Choroid plexus epithelial cell (primary cell): ENCODE measurements at regions not wholly inside any gene's neighbourhood (a gene's known extent, or its start where the extent isn't known, plus 50 kb on each side); places are given as distances from the start of the nearest gene placed in this dataset.

Experiments used
- DNase-seq: peaks from one replicate; pipeline ENCODE4 v3.0.0-alpha.2; 2010; ENCODE audit warnings: low read depth
- H3K4me3 ChIP-seq: 2 replicates; pipeline ENCODE4 v1.5.1; 2011; ENCODE audit warnings: low read depth, mild to moderate bottlenecking, control low read depth, low read length, moderate library complexity
- TF ChIP-seq, protein P1 (sequence below): conservative IDR thresholded peaks from 2 replicates; pipeline ENCODE4 v1.5.1; 2011; ENCODE audit warnings: low read depth, mild to moderate bottlenecking, control low read depth, inconsistent platforms, low read length, moderate library complexity

DNA sequence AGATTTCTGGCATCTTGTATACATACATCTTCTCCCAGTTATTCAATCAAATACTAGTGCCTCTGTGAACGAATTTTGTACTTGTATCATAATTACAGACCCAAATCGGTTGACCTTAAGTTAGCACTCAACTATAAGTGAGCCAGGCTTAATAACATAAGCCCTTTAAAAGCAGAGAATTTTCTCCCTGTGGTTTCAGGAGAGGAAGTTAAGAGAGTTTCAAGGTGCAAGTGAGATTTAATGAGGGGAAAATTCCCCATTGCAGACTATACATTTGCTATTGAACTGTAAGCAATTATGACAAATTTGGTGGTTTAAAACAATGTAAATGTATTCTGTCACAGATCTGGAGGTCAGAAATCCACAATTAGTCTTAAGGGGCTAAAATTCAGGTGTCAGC is 261.9 kb upstream of the NREP start:
- TF ChIP-seq, protein P1, sequence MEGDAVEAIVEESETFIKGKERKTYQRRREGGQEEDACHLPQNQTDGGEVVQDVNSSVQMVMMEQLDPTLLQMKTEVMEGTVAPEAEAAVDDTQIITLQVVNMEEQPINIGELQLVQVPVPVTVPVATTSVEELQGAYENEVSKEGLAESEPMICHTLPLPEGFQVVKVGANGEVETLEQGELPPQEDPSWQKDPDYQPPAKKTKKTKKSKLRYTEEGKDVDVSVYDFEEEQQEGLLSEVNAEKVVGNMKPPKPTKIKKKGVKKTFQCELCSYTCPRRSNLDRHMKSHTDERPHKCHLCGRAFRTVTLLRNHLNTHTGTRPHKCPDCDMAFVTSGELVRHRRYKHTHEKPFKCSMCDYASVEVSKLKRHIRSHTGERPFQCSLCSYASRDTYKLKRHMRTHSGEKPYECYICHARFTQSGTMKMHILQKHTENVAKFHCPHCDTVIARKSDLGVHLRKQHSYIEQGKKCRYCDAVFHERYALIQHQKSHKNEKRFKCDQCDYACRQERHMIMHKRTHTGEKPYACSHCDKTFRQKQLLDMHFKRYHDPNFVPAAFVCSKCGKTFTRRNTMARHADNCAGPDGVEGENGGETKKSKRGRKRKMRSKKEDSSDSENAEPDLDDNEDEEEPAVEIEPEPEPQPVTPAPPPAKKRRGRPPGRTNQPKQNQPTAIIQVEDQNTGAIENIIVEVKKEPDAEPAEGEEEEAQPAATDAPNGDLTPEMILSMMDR, result no peak
- DNase-seq, result no peak
- H3K4me3 ChIP-seq, result no peak overlapping the region

DNA sequence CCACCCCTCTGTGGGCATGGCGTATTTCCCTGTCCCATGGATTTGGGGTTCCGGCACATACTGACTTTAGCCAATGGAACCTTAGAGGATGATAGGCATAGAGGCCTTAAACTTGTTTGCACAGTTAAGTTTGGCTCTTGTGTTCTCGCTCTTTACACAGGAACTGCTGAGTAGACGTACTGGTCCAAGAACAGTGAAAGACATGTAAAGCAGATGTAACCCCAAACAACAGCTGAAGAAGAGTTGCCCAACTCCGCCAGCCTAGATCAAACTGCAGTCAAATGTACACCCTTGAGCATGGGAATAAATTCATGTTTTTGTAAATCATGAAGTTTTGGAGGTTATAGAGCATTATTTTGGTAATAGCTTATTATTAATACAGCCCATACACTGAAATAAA is 260.0 kb upstream of the NREP start:
- H3K4me3 ChIP-seq, result no peak overlapping the region
- TF ChIP-seq, protein P1, result no peak
- DNase-seq, result no peak

DNA sequence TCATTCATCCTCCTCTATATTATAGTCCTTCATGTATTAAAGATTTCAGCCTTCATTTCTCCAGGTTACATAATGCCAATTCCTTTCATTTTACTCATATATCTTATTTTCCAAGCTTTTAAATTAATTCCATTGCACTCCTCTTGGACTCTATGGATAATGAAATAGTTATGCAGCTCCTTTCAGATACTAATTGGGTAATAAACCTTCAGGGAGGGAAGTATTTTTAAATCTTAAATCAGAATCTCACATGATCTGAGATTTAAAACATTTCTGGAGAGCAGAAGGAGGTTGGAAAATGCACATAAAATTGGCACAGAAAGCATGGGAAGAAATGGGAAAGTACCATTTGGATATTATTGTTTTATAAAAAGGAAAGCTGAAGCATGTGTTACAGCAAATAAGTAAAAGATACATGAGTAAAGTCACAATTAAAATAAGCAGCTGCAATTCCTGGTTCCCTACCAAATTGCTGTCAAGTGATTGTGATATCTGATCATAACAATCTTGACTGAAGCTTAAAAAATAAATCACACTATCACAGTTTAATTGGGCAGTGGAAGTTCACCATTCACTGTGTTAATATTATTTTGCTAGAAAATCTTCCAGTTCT is 257.9 kb upstream of the NREP start:
- no peak for DNase-seq
- no peak overlapping the region for H3K4me3 ChIP-seq
- TF ChIP-seq, protein P1, result no peak

DNA sequence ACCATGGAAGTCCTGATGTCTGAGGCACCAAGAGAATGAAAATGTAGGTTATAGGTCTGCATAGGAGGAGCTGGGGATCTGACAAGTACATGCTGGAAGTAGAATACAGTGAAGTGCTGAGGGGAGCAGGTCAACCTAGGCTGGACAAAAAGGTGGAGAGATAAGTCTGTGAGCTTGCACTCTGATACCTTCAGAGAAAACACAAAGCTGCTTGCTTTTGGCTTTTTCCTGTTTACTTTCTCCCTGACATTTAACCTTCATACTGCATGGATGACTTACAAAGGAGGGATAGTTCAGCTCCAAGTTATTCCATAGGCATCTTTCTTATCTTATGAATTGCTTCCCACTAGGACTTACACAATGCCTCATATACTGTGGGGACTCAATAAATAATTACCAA is 256.7 kb upstream of the NREP start:
- DNase-seq, result no peak
- TF ChIP-seq, protein P1, result no peak
- H3K4me3 ChIP-seq, result no peak overlapping the region

DNA sequence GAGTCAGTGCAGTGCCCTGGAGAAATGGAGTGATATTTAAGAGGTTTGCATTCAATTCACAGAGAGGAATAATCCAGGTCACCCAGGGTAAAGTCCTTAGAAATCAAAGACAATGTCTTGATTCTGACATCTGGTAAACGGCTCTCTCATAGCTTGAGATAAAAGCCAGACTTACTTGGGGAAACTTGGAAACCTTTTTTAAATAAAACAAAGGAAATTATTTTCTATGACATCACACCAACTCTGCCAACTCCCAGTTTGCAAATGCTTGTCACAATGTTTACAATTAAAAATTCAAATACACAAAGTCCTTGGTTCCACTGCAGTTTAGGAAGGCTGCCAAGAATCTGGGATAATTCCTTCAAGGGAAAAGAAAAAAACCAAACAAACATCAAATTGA is 255.1 kb upstream of the NREP start:
- TF ChIP-seq, protein P1, result no peak
- no peak for DNase-seq
- H3K4me3 ChIP-seq, result no peak overlapping the region

DNA sequence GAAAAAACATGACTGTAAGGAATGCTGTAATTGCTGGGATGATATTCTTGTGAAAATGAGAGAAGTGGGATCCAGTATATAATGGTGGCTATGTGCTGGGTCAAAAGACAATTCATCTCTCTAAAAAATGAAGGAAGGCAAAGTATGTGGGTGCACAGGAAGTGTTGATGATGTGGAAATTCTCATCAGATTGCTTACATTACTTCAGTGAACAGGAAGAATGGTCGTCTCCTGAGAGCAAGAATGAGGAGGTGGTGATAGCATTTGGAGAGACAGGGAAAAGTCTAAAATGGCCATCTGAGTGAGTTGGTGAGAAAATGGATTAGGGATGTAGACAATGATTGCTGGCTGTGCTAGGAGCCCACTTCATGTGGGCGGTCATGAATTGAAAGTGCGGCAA is 253.5 kb upstream of the NREP start:
- no peak overlapping the region for H3K4me3 ChIP-seq
- TF ChIP-seq, protein P1, result no peak
- no peak for DNase-seq

DNA sequence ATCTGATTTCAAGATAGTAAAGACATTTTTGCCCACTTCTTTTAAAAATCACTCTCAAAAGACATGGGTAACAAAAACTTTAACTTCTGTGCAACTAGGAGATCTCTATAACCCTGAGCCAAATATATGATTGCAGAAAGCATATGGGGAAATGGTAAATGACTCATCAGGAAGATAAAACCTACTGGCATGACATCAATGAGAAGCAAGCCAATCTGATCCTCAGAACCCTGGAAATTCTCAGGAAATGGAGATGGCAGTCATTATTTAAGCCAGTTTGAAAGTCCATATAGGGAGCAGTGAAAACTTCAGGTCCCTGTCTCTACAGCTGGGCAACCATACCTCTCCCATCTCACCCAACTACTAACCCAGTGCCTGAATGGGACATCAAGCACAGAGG is 249.7 kb upstream of the NREP start:
- peak; percentile 68 for DNase-seq
- no peak overlapping the region for H3K4me3 ChIP-seq
- TF ChIP-seq, protein P1, result no peak
